ENCODE measurements at regions not wholly inside any gene's neighbourhood (a gene's known extent, or its start where the extent isn't known, plus 50 kb on each side); places are given as distances from the start of the nearest gene placed in this dataset.

GRCh38 chr2:177332992-177333388 lies 59.6 kb upstream of the AGPS start:
- no peak for TF ChIP-seq CREB1 (IDR thresholded peaks at IDR 0.05; ENCODE audit: low read depth)
- TF ChIP-seq EP300 (IDR thresholded peaks at IDR 0.05; ENCODE audit: borderline replicate concordance), result no peak
- no peak for TF ChIP-seq RAD21 (IDR thresholded peaks at IDR 0.05; ENCODE audit: low read depth)
- no peak for TF ChIP-seq NFIC (IDR thresholded peaks at IDR 0.05)
